Heart left ventricle (tissue), 13 donors: ENCODE measurements at regions not wholly inside any gene's neighbourhood (a gene's known extent, or its start where the extent isn't known, plus 50 kb on each side); places are given as distances from the start of the nearest gene placed in this dataset.

Experiments used
- CTCF ChIP-seq, 12 donors: fragments of 200-600 bp; sonication (generic) in 4 of 12; IDR thresholded peaks; one replicate each; pipeline versions ENCODE4 v1.5.0 to v1.8.0; 2018 to 2022; ENCODE audit warnings: antibody characterized with exemption in 12 of 12, mild to moderate bottlenecking in 5 of 12
- POLR2A ChIP-seq, 2 donors: fragments of 450-650 bp; IDR thresholded peaks; one replicate each; pipeline ENCODE4 v1.6.1; 2017; ENCODE audit warnings: antibody characterized with exemption in 2 of 2, mild to moderate bottlenecking in 2 of 2, moderate library complexity in 2 of 2
- donor health status: ischemic (EF 13 %, LVEDD 7.1; RV severe dilation, severe dysfunction).
- donor health status: DM: no; HTN: yes; CAD: no.
- donor health status: DM: no; HTN: no; CAD: no.
- donor health status: ischemic (EF 25% LVEDD 6.9; RV normal size, moderate dysfunction).
- donor health status: ischemic (EF 25% LVEDD 5.7; RV mildly dilated, moderate dysfunction).
- donor health status: ischemic (EF 35%, LVEDD 5.7; RV mildly dilated, moderate dysfunction).
- donor health status: nonischemic (EF 11% LVEDD 7.7; RV severe dilation, severe dysfunction).
- donor health status: DM: yes; HTN: yes; CAD: no.
- donor health status: PGD.
- donor health status: ischemic (EF 29% LVEDD 5.4; RV normal size, mild dysfunction).
- donor health status: nonischemic (EF 23%, LVEDD 6.1; RV moderate dilation, normal function).

- TF ChIP-seq CTCF (IDR thresholded peaks at IDR 0.05) (peak in 1 of 12 donors; percentile 9), POLR2A (IDR thresholded peaks at IDR 0.05) (no peak)
These were observed 494.1 kb downstream of the GABRG1 start for GRCh38 chr4:45629717-45630116.
